NCI-H526 (cell line): ENCODE measurements at regions not wholly inside any gene's neighbourhood (a gene's known extent, or its start where the extent isn't known, plus 50 kb on each side); places are given as distances from the start of the nearest gene placed in this dataset.

Experiments used
- DNase-seq, 2 experiments: peaks; one replicate each; lab custom pipeline; 2025; lab: John Stamatoyannopoulos, UW

- no peak for DNase-seq
Measured at GRCh38 chr4:98765771-98766170, 107.4 kb upstream of the TSPAN5 start.

GRCh38 chr4:98758182-98758581, 99.8 kb upstream of the TSPAN5 start:
- DNase-seq = no peak

- no peak for DNase-seq
Measured at GRCh38 chr4:98754736-98755135, 96.3 kb upstream of the TSPAN5 start.

- DNase-seq = no peak
Measured at GRCh38 chr4:98749206-98749605, 90.8 kb upstream of the TSPAN5 start.

- DNase-seq = no peak
Measured at GRCh38 chr4:98748609-98749008, 90.2 kb upstream of the TSPAN5 start.

GRCh38 chr4:98747393-98748091, 89.1 kb upstream of the TSPAN5 start:
- DNase-seq = no peak

GRCh38 chr4:98746936-98747335, 88.5 kb upstream of the TSPAN5 start:
- DNase-seq = no peak

- DNase-seq = no peak
Measured at GRCh38 chr4:98746530-98746929, 88.1 kb upstream of the TSPAN5 start.

GRCh38 chr4:98745366-98745765, 87.0 kb upstream of the TSPAN5 start:
- peak; percentile 1 to 27 for DNase-seq

- no peak for DNase-seq
Measured at GRCh38 chr4:98744372-98745150, 86.2 kb upstream of the TSPAN5 start.

- no peak for DNase-seq
Measured at GRCh38 chr4:98741952-98742351, 83.5 kb upstream of the TSPAN5 start.

- no peak for DNase-seq
Measured at GRCh38 chr4:98739751-98740150, 81.3 kb upstream of the TSPAN5 start.

- DNase-seq = no peak
Measured at GRCh38 chr4:98733601-98734000, 75.2 kb upstream of the TSPAN5 start.

GRCh38 chr4:98728871-98729270, 70.5 kb upstream of the TSPAN5 start:
- no peak for DNase-seq

- no peak for DNase-seq
Measured at GRCh38 chr4:98728433-98728832, 70.0 kb upstream of the TSPAN5 start.

- no peak for DNase-seq
Measured at GRCh38 chr4:98722000-98722399, 63.6 kb upstream of the TSPAN5 start.

- no peak for DNase-seq
Measured at GRCh38 chr4:98720871-98721480, 62.6 kb upstream of the TSPAN5 start.

GRCh38 chr4:98716796-98717195, 58.4 kb upstream of the TSPAN5 start:
- no peak for DNase-seq

- no peak for DNase-seq
Measured at GRCh38 chr4:98712607-98713006, 54.2 kb upstream of the TSPAN5 start.

- no peak for DNase-seq
Measured at GRCh38 chr4:98711526-98711925, 53.1 kb upstream of the TSPAN5 start.

- no peak for DNase-seq
Measured at GRCh38 chr4:98710831-98711230, 52.4 kb upstream of the TSPAN5 start.
